ENCODE measurements at regions not wholly inside any gene's neighbourhood (a gene's known extent, or its start where the extent isn't known, plus 50 kb on each side); places are given as distances from the start of the nearest gene placed in this dataset.

DNA sequence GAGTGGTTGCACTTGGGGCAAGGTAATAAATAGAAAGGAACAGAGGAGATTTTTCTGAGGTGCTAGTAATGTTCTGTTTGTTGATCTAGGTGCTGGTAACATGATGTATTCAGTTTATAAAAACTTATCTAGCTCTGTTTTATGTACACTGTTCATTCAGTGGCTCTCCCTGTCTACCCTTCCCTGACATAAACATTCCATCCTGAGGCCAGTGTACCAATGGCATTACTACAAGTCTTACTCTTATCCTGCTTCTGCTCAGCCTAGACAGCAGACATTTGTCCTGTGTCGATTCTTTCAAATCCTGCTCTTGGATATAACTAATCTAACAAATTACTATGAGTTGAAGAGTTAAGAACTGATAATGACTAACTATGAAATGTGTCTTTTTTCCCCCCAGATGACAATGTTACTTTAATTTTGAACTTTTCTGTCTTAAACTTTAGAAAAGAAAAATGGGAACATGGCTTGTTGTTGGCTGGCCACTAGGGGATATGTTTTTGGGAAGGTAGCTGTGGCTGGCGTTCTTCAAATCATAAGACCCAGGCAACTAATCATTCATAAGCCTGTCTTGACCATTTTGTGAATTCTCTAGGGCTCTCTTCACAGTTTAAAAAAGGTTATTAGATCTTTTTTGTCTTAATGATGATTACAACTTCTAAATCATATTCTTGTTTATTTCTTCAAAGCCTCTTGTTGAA lies 390.9 kb downstream of the PBX1 start:
- H3K27me3 ChIP-seq (ENCODE audit: insufficient read depth, low read length): no peaks in the 10 kb centered on the region
- DNase-seq (ENCODE audit: low read depth) (no peak), FAIRE-seq (no peak)
- H4K20me1 ChIP-seq (ENCODE audit: insufficient read depth, low read length): no peaks in the 10 kb centered on the region
- peaks cover 2% of the 10 kb centered on the region for H3K4me1 Mint-ChIP-seq (ENCODE audit: low read depth, unreplicated experiment)
- no peaks in the 10 kb centered on the region for H3K4me1 ChIP-seq (ENCODE audit: insufficient read depth, low read length)
- no peaks in the 10 kb centered on the region for H3K36me3 Mint-ChIP-seq (ENCODE audit: low read depth, unreplicated experiment)
- H3K27ac ChIP-seq (ENCODE audit: low read depth, low read length): no peak overlapping the region
- no peak overlapping the region for H2AFZ ChIP-seq (ENCODE audit: low read depth, low read length)
- peaks cover 3% of the 10 kb centered on the region for H3K9me3 Mint-ChIP-seq (ENCODE audit: unreplicated experiment)
- TF ChIP-seq EZH2 (IDR thresholded peaks at IDR 0.05; ENCODE audit: insufficient read depth, low read length): no peak
- TF ChIP-seq, protein P1, sequence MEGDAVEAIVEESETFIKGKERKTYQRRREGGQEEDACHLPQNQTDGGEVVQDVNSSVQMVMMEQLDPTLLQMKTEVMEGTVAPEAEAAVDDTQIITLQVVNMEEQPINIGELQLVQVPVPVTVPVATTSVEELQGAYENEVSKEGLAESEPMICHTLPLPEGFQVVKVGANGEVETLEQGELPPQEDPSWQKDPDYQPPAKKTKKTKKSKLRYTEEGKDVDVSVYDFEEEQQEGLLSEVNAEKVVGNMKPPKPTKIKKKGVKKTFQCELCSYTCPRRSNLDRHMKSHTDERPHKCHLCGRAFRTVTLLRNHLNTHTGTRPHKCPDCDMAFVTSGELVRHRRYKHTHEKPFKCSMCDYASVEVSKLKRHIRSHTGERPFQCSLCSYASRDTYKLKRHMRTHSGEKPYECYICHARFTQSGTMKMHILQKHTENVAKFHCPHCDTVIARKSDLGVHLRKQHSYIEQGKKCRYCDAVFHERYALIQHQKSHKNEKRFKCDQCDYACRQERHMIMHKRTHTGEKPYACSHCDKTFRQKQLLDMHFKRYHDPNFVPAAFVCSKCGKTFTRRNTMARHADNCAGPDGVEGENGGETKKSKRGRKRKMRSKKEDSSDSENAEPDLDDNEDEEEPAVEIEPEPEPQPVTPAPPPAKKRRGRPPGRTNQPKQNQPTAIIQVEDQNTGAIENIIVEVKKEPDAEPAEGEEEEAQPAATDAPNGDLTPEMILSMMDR (IDR thresholded peaks at IDR 0.05; ENCODE audit: insufficient read depth, low read depth, low read length): no peak
- no peak overlapping the region for H3K9ac ChIP-seq (ENCODE audit: low read length)
- H3K4me2 ChIP-seq (ENCODE audit: low read length): no peak overlapping the region
- no peak overlapping the region for H3K4me3 Mint-ChIP-seq (ENCODE audit: unreplicated experiment)
- no peak overlapping the region for H3K27ac Mint-ChIP-seq (ENCODE audit: unreplicated experiment)
- no peaks in the 10 kb centered on the region for H3K36me3 ChIP-seq (ENCODE audit: insufficient read depth, low read length)
- H3K9me3 ChIP-seq (ENCODE audit: insufficient read depth, low read depth, low read length): no peaks in the 10 kb centered on the region
- H3K79me2 ChIP-seq (ENCODE audit: insufficient read depth, low read length): no peaks in the 10 kb centered on the region
- no peak overlapping the region for H3K4me3 ChIP-seq (ENCODE audit: insufficient read depth, low read depth, low read length)
- H3K27me3 Mint-ChIP-seq (ENCODE audit: low read depth, unreplicated experiment): no peaks in the 10 kb centered on the region

DNA sequence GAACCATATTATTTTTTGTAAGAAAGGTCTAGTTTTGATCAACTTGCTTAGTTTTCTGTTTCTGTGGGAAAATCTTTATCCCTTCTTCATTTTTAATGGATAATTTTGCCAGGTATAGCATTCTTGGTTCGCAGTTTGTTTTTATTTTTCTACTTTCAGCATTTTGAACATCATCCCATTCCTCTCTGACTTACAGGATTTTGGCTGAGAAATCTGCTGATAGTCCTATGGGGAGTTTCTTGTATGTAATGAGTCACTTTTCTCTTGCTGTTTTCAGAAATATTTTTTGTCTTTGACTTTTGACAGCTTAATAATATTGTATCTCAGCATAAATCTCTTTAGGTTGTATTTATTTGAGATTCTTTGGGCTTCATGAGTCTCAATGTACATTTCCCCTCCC lies 389.1 kb downstream of the PBX1 start:
- no peak for TF ChIP-seq EZH2 (IDR thresholded peaks at IDR 0.05; ENCODE audit: insufficient read depth, low read length)
- TF ChIP-seq, protein P1 (IDR thresholded peaks at IDR 0.05; ENCODE audit: insufficient read depth, low read depth, low read length): no peak
- DNase-seq (ENCODE audit: low read depth) (no peak), FAIRE-seq (no peak)
- Histone ChIP-seq H3K36me3 (ENCODE audit: insufficient read depth, low read length) (no peaks in the 10 kb centered on the region), H3K4me1 (ENCODE audit: insufficient read depth, low read length) (no peaks in the 10 kb centered on the region), H3K79me2 (ENCODE audit: insufficient read depth, low read length) (no peaks in the 10 kb centered on the region), H4K20me1 (ENCODE audit: insufficient read depth, low read length) (no peaks in the 10 kb centered on the region), H3K9me3 (ENCODE audit: insufficient read depth, low read depth, low read length) (no peaks in the 10 kb centered on the region), H3K27me3 (ENCODE audit: insufficient read depth, low read length) (no peaks in the 10 kb centered on the region), H3K27ac (ENCODE audit: low read depth, low read length) (no peak overlapping the region), H3K4me3 (ENCODE audit: insufficient read depth, low read depth, low read length) (no peak overlapping the region), H3K4me2 (ENCODE audit: low read length) (no peak overlapping the region), H3K9ac (ENCODE audit: low read length) (no peak overlapping the region), H2AFZ (ENCODE audit: low read depth, low read length) (no peak overlapping the region)
- H3K36me3 Mint-ChIP-seq (ENCODE audit: low read depth, unreplicated experiment): no peaks in the 10 kb centered on the region
- H3K9me3 Mint-ChIP-seq (ENCODE audit: unreplicated experiment): peaks cover 3% of the 10 kb centered on the region
- H3K4me1 Mint-ChIP-seq (ENCODE audit: low read depth, unreplicated experiment): no peaks in the 10 kb centered on the region
- H3K4me3 Mint-ChIP-seq (ENCODE audit: unreplicated experiment): no peak overlapping the region
- H3K27me3 Mint-ChIP-seq (ENCODE audit: low read depth, unreplicated experiment): peaks cover 2% of the 10 kb centered on the region
- H3K27ac Mint-ChIP-seq (ENCODE audit: unreplicated experiment): no peak overlapping the region

DNA sequence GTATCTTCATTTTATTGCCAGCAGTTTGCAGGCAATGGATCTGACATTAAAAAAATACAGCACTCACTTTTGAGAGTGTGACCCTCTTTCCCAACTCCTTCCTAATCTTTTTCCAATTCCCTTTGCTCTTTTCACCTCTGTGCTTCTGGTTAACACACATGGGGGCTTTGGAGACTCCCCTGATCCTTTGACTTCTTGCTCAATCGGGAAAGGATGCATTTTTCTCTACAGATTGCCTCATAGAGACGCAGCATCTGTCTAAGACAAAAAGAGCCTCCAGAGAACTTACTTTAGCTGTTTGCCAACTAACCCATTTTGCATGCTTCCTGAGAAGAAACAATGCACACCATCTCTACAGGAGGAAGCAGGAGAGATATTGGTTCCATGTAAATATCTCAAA lies 378.3 kb downstream of the PBX1 start:
- H3K79me2 ChIP-seq (ENCODE audit: insufficient read depth, low read length): no peaks in the 10 kb centered on the region
- H3K36me3 ChIP-seq (ENCODE audit: insufficient read depth, low read length): no peaks in the 10 kb centered on the region
- no peak overlapping the region for H3K4me3 ChIP-seq (ENCODE audit: insufficient read depth, low read depth, low read length)
- H3K4me1 ChIP-seq (ENCODE audit: insufficient read depth, low read length): no peaks in the 10 kb centered on the region
- DNase-seq (ENCODE audit: low read depth): no peak
- no peaks in the 10 kb centered on the region for H3K9me3 ChIP-seq (ENCODE audit: insufficient read depth, low read depth, low read length)
- peaks cover 7% of the 10 kb centered on the region for H3K27me3 Mint-ChIP-seq (ENCODE audit: low read depth, unreplicated experiment)
- no peak for FAIRE-seq
- no peak overlapping the region for H3K9ac ChIP-seq (ENCODE audit: low read length)
- H3K36me3 Mint-ChIP-seq (ENCODE audit: low read depth, unreplicated experiment): no peaks in the 10 kb centered on the region
- no peaks in the 10 kb centered on the region for H3K27me3 ChIP-seq (ENCODE audit: insufficient read depth, low read length)
- no peak overlapping the region for H3K27ac Mint-ChIP-seq (ENCODE audit: unreplicated experiment)
- TF ChIP-seq EZH2 (IDR thresholded peaks at IDR 0.05; ENCODE audit: insufficient read depth, low read length): no peak
- TF ChIP-seq, protein P1 (IDR thresholded peaks at IDR 0.05; ENCODE audit: insufficient read depth, low read depth, low read length): no peak
- H3K4me3 Mint-ChIP-seq (ENCODE audit: unreplicated experiment): no peak overlapping the region
- H4K20me1 ChIP-seq (ENCODE audit: insufficient read depth, low read length): no peaks in the 10 kb centered on the region
- H3K9me3 Mint-ChIP-seq (ENCODE audit: unreplicated experiment): peaks cover 3% of the 10 kb centered on the region
- H3K4me2 ChIP-seq (ENCODE audit: low read length): no peak overlapping the region
- no peak overlapping the region for H3K27ac ChIP-seq (ENCODE audit: low read depth, low read length)
- no peak overlapping the region for H2AFZ ChIP-seq (ENCODE audit: low read depth, low read length)
- no peaks in the 10 kb centered on the region for H3K4me1 Mint-ChIP-seq (ENCODE audit: low read depth, unreplicated experiment)
